Upper lobe of left lung (tissue), 4 donors: ENCODE measurements at regions not wholly inside any gene's neighbourhood (a gene's known extent, or its start where the extent isn't known, plus 50 kb on each side); places are given as distances from the start of the nearest gene placed in this dataset.

Experiments
- CTCF ChIP-seq, 6 experiments: fragments of 450-650 bp in 4 of 6; fragments of 200-600 bp in 2 of 6; sonication (generic) in 2 of 6; IDR thresholded peaks; one replicate each; pipeline ENCODE4 v1.5.1; 2016 to 2019; ENCODE audit warnings: antibody characterized with exemption in 6 of 6
- POLR2AphosphoS5 ChIP-seq, 2 donors: sonication (generic); formaldehyde crosslinking; IDR thresholded peaks; one replicate each; pipeline ENCODE4 v1.5.1; 2017; ENCODE audit warnings: antibody characterized with exemption in 2 of 2

- no peak for TF ChIP-seq POLR2AphosphoS5 (IDR thresholded peaks at IDR 0.05)
- no peak for TF ChIP-seq CTCF (IDR thresholded peaks at IDR 0.05)
Observed at GRCh38 chr7:18369011-18369410, 126.5 kb upstream of the HDAC9 start.
